GM12874 (cell line): ENCODE measurements at regions not wholly inside any gene's neighbourhood (a gene's known extent, or its start where the extent isn't known, plus 50 kb on each side); places are given as distances from the start of the nearest gene placed in this dataset.

Experiments
- CTCF ChIP-seq: IDR thresholded peaks from 2 replicates; pipeline ENCODE4 v1.5.1; 2011; ENCODE audit warnings: low read depth, mild to moderate bottlenecking, control low read depth, low read length, moderate library complexity; ENCODE audit not compliant: insufficient read depth

DNA sequence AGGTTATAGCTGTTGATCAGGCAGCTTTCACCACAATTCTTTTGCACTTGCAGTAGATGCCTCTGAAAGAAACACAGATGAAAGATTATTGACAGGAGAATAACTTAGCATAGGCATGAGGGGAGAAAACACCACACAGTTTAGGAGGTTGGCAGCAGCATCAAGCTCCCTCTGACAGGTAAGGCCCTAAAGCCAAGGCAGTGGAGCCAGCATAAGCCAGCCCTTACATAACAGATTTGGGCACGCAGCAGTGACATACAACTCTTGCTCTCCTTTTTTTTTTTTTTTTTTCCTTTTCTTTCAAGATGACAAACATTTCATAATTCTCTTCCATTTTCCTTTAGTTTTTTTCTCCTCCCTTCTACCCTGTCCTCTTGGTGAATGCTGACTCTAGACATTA lies 257.6 kb upstream of the ADAMTSL1 start:
- no peak for TF ChIP-seq CTCF

DNA sequence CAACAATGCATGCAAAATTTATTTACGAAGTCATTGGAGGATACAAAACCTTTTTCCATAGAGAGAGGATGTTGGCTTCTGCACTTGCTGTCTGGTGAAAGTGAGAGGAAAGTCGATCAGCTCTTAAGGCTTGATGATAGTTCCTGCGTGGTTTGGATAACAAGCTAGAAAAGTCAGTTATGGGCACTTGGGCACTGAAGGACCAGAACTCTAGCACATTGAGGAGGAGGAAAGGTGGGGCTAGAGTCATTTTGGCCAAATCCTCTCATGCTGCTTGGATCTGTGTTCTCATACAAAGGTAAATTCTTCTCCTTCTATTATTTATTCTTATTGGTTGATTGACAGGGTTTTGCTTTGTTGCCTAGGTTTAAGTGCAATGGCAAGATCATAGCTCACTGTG lies 245.9 kb upstream of the ADAMTSL1 start:
- no peak for TF ChIP-seq CTCF

GRCh38 chr9:18229992-18230676 lies 243.8 kb upstream of the ADAMTSL1 start:
- TF ChIP-seq CTCF, result no peak

GRCh38 chr9:18233311-18233710 lies 240.6 kb upstream of the ADAMTSL1 start:
- TF ChIP-seq CTCF, result no peak

DNA sequence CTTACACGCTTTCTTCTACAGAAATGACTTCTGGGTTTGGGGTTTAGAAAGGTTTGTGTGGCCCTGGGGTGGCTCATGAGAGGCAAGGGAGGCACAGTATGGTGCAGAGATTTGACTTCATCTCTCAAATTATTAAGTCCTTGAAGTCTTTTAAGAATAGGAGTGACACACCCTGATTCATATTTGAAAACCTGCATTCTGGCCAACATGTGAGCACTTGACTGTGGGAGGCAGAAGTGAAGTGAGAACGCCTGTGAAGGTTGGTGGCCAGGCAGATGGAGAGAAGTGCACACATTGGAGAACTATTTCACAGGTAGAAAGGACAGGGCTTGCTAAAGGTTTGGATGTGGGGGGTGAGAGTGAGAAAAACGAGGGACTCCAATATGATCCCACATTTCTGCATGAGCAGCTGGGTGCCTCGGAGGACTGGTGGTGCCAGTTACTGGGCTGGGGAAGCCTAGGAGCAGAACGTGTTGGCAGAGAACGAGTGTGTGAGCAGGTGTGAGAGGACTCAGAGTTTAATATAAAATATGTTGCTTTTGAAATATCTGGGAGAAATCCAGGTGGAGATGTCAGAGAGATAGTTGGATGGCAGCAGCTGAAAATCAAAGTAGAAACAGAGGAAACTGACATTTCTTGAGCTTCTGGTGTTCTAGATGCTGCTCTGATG lies 240.0 kb upstream of the ADAMTSL1 start:
- TF ChIP-seq CTCF, result no peak

- no peak for TF ChIP-seq CTCF
These were observed 238.6 kb upstream of the ADAMTSL1 start for GRCh38 chr9:18235181-18235908.

- no peak for TF ChIP-seq CTCF
These were observed 237.6 kb upstream of the ADAMTSL1 start for GRCh38 chr9:18236336-18236735.
